GM08714 (cell line): ENCODE measurements at regions not wholly inside any gene's neighbourhood (a gene's known extent, or its start where the extent isn't known, plus 50 kb on each side); places are given as distances from the start of the nearest gene placed in this dataset.
"Not testable (repeated sequence)": the region's sequence is repeated elsewhere in the genome, so short reads cannot be mapped to it uniquely, and the experiment has no call there.

ENCODE experiments used
- H3K4me3 ChIP-seq: fragments of 200-500 bp; sonication (Bioruptor generic); 2 replicates; pipeline ENCODE4 v1.5.1; 2014; ENCODE audit warnings: mild to moderate bottlenecking, low read length, inconsistent platforms
- ZNF274 ChIP-seq: IDR thresholded peaks from 2 replicates; pipeline ENCODE4 v1.6.1; 2012; ENCODE audit warnings: mild to moderate bottlenecking, low read depth, low read length

- not testable (repeated sequence) for H3K4me3 ChIP-seq
These were observed 116.1 kb upstream of the GJE1 start for GRCh38 chr6:142016666-142017065.

- not testable (repeated sequence) for H3K4me3 ChIP-seq
These were observed 117.3 kb upstream of the GJE1 start for GRCh38 chr6:142015463-142015862.

GRCh38 chr6:142015011-142015410 lies 117.7 kb upstream of the GJE1 start:
- TF ChIP-seq ZNF274 = no peak
- no peak overlapping the region for H3K4me3 ChIP-seq

- no peak overlapping the region for H3K4me3 ChIP-seq
- TF ChIP-seq ZNF274 = no peak
These were observed 118.2 kb upstream of the GJE1 start for GRCh38 chr6:142014515-142014914.

GRCh38 chr6:142013875-142014495 lies 118.7 kb upstream of the GJE1 start:
- no peak for TF ChIP-seq ZNF274
- H3K4me3 ChIP-seq = no peak overlapping the region

GRCh38 chr6:142013287-142013686 lies 119.4 kb upstream of the GJE1 start:
- no peak overlapping the region for H3K4me3 ChIP-seq
- no peak for TF ChIP-seq ZNF274

- no peak for TF ChIP-seq ZNF274
- H3K4me3 ChIP-seq = no peak overlapping the region
These were observed 121.0 kb upstream of the GJE1 start for GRCh38 chr6:142011775-142012174.

- no peak overlapping the region for H3K4me3 ChIP-seq
- no peak for TF ChIP-seq ZNF274
These were observed 121.6 kb upstream of the GJE1 start for GRCh38 chr6:142011156-142011555.

- TF ChIP-seq ZNF274 = no peak
These were observed 123.1 kb upstream of the GJE1 start for GRCh38 chr6:142009647-142010046.

GRCh38 chr6:142008781-142009180 lies 123.9 kb upstream of the GJE1 start:
- no peak for TF ChIP-seq ZNF274

More at GRCh38 chr6:142009647-142010046, 123.1 kb upstream of the GJE1 start:
- H3K4me3 ChIP-seq = no peak overlapping the region

GRCh38 chr6:142008016-142008735 lies 124.5 kb upstream of the GJE1 start:
- H3K4me3 ChIP-seq = no peak overlapping the region
- TF ChIP-seq ZNF274 = no peak

More at GRCh38 chr6:142008781-142009180, 123.9 kb upstream of the GJE1 start:
- H3K4me3 ChIP-seq = no peak overlapping the region

- TF ChIP-seq ZNF274 = no peak
- no peak overlapping the region for H3K4me3 ChIP-seq
These were observed 127.7 kb upstream of the GJE1 start for GRCh38 chr6:142005021-142005420.

- no peak for TF ChIP-seq ZNF274
- no peak overlapping the region for H3K4me3 ChIP-seq
These were observed 129.8 kb upstream of the GJE1 start for GRCh38 chr6:142002825-142003405.

- no peak overlapping the region for H3K4me3 ChIP-seq
- TF ChIP-seq ZNF274 = no peak
These were observed 135.9 kb upstream of the GJE1 start for GRCh38 chr6:141996823-141997222.

GRCh38 chr6:141992109-141992508 lies 140.6 kb upstream of the GJE1 start:
- H3K4me3 ChIP-seq = no peak overlapping the region
- TF ChIP-seq ZNF274 = no peak
